ENCODE measurements at regions not wholly inside any gene's neighbourhood (a gene's known extent, or its start where the extent isn't known, plus 50 kb on each side); places are given as distances from the start of the nearest gene placed in this dataset.

GRCh38 chr15:101560722-101561583, 71.4 kb upstream of the PCSK6 start:
- TF ChIP-seq, protein P1, sequence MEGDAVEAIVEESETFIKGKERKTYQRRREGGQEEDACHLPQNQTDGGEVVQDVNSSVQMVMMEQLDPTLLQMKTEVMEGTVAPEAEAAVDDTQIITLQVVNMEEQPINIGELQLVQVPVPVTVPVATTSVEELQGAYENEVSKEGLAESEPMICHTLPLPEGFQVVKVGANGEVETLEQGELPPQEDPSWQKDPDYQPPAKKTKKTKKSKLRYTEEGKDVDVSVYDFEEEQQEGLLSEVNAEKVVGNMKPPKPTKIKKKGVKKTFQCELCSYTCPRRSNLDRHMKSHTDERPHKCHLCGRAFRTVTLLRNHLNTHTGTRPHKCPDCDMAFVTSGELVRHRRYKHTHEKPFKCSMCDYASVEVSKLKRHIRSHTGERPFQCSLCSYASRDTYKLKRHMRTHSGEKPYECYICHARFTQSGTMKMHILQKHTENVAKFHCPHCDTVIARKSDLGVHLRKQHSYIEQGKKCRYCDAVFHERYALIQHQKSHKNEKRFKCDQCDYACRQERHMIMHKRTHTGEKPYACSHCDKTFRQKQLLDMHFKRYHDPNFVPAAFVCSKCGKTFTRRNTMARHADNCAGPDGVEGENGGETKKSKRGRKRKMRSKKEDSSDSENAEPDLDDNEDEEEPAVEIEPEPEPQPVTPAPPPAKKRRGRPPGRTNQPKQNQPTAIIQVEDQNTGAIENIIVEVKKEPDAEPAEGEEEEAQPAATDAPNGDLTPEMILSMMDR (IDR thresholded peaks at IDR 0.05; ENCODE audit: low read depth, low read length), result no peak
- no peak for TF ChIP-seq MYC (IDR thresholded peaks at IDR 0.05; ENCODE audit: low read depth, low read length)
